ENCODE measurements at regions not wholly inside any gene's neighbourhood (a gene's known extent, or its start where the extent isn't known, plus 50 kb on each side); places are given as distances from the start of the nearest gene placed in this dataset.

- TF ChIP-seq CTCF (IDR thresholded peaks at IDR 0.05 in 8 of 11, conservative IDR thresholded peaks at IDR 0.05 in 3 of 11) (no peak), POLR2AphosphoS5 (IDR thresholded peaks at IDR 0.05) (no peak)
These were observed 228.1 kb upstream of the CST7 start for GRCh38 chr20:24720957-24721356.
